HG03066 (cell line): ENCODE measurements at regions not wholly inside any gene's neighbourhood (a gene's known extent, or its start where the extent isn't known, plus 50 kb on each side); places are given as distances from the start of the nearest gene placed in this dataset.

Experiments used
- ATAC-seq: cut with Tn5 transposase; IDR thresholded peaks from one replicate; pipeline ENCODE4 v1.9.1; 2021; ENCODE audit warnings: low read depth; ENCODE audit not compliant: unreplicated experiment

GRCh38 chr5:155282503-155283107 lies 269.1 kb downstream of the KIF4B start:
- no peak for ATAC-seq

GRCh38 chr5:155285706-155286105 lies 272.2 kb downstream of the KIF4B start:
- ATAC-seq: no peak

GRCh38 chr5:155290937-155291336 lies 277.4 kb downstream of the KIF4B start:
- ATAC-seq: no peak

GRCh38 chr5:155293605-155294178 lies 280.1 kb downstream of the KIF4B start:
- no peak for ATAC-seq

GRCh38 chr5:155295111-155295510 lies 281.6 kb downstream of the KIF4B start:
- no peak for ATAC-seq

GRCh38 chr5:155299386-155300005 lies 285.9 kb downstream of the KIF4B start:
- ATAC-seq: no peak

GRCh38 chr5:155303120-155303519 lies 289.6 kb downstream of the KIF4B start:
- no peak for ATAC-seq

GRCh38 chr5:155307229-155307628 lies 293.7 kb downstream of the KIF4B start:
- ATAC-seq: no peak

GRCh38 chr5:155308289-155308688 lies 294.7 kb downstream of the KIF4B start:
- no peak for ATAC-seq

GRCh38 chr5:155309021-155309746 lies 295.6 kb downstream of the KIF4B start:
- no peak for ATAC-seq

GRCh38 chr5:155311721-155312120 lies 298.2 kb downstream of the KIF4B start:
- ATAC-seq: no peak

- ATAC-seq: no peak
These were observed 300.0 kb downstream of the KIF4B start for GRCh38 chr5:155313518-155313917.

- no peak for ATAC-seq
These were observed 302.6 kb downstream of the KIF4B start for GRCh38 chr5:155316070-155316714.

GRCh38 chr5:155332618-155333017 lies 319.1 kb downstream of the KIF4B start:
- ATAC-seq: peak; percentile 64

- ATAC-seq: no peak
These were observed 329.4 kb downstream of the KIF4B start for GRCh38 chr5:155342956-155343355.

- ATAC-seq: no peak
These were observed 329.9 kb downstream of the KIF4B start for GRCh38 chr5:155343468-155343867.

GRCh38 chr5:155353231-155353630 lies 339.7 kb downstream of the KIF4B start:
- ATAC-seq: no peak

GRCh38 chr5:155366096-155366495 lies 352.5 kb downstream of the KIF4B start:
- ATAC-seq: no peak

- ATAC-seq: no peak
These were observed 354.3 kb downstream of the KIF4B start for GRCh38 chr5:155367841-155368240.

- ATAC-seq: no peak
These were observed 354.9 kb downstream of the KIF4B start for GRCh38 chr5:155368490-155368889.

GRCh38 chr5:155380480-155380879 lies 366.9 kb downstream of the KIF4B start:
- ATAC-seq: no peak
